ENCODE measurements at regions not wholly inside any gene's neighbourhood (a gene's known extent, or its start where the extent isn't known, plus 50 kb on each side); places are given as distances from the start of the nearest gene placed in this dataset.

GRCh38 chr5:60219921-60220320, 326.4 kb upstream of the PDE4D start:
- TF ChIP-seq ZFX (IDR thresholded peaks at IDR 0.05) (no peak), CTCF (conservative IDR thresholded peaks at IDR 0.05) (no peak)
- no peak overlapping the region for H3K27ac ChIP-seq

DNA sequence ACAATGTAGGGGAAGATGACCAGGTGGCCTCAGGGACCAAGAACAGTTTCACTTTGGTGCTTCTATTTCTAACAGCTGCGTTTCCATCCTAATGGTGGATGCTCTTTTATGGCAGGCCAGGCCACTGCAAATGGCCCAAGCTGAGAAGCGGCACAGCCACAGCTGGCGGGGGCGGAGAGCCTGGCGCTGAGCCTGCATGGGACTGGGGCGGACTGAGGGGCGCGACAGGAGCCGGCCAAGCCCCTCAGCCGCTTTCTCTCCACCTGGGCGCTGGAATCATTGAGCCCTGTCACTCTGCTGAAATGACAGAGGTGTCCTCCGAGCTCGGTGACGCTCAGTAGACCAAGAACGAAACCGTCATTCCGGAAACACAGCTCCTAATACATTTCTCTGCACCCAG, 317.3 kb upstream of the PDE4D start:
- no peak overlapping the region for H3K27ac ChIP-seq
- TF ChIP-seq CTCF (conservative IDR thresholded peaks at IDR 0.05) (no peak), ZFX (IDR thresholded peaks at IDR 0.05) (no peak)

DNA sequence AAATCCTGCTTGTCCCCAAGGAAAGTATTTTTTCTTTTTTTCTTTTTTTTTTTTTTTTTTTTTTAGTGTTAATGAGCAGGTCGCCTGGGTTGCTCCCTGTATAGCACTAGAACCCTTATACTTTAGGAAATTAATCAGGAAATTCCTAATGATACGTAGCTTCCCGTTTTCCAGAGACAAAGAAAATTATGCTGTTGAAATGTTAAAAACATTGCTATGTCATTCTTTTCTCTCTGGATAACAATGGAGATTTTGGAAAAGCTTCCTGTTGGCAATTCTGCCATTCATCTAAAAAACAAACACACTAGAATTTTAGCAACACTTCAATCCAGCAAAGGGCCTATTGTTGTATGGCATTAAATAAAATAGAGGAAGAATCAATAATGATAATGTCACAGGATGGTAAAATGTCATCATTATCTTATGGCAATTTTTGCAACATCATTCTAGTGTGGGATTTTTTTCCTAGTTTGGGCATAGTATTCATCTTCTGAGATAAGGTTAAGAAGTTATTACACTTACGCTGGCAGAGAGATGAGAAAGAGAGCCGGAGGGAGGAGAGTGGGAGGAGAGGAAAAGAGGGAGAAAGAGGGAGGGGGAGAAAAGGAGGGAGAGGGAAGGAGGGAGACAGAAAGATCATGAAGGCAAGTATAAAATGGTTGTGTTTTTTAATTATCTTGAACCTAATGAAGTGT, 315.8 kb upstream of the PDE4D start:
- no peak for TF ChIP-seq CTCF (conservative IDR thresholded peaks at IDR 0.05)
- no peak for TF ChIP-seq ZFX (IDR thresholded peaks at IDR 0.05)
- no peak overlapping the region for H3K27ac ChIP-seq

- no peak for TF ChIP-seq CTCF (conservative IDR thresholded peaks at IDR 0.05)
- no peak for TF ChIP-seq ZFX (IDR thresholded peaks at IDR 0.05)
- H3K27ac ChIP-seq = no peak overlapping the region
These were observed 315.2 kb upstream of the PDE4D start for GRCh38 chr5:60208716-60209115.

DNA sequence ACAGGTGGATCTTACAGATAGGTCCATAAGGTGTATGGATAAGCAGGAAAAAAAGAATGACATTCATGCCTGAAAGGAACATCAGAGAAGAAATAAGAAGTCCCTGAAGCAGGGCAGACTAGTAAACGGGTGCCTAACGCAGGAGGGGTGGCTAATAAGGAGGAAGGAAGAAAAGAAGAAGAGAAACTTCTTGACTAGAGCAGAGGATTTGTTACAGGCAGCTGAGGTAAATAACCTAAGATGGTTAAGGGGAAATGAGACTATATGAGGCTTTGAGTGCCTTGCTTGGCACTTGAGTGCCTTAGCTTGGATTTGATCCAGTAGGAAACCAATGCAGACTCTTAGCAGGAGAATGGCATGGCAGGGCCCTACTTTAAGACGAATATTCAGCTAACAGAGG, 313.5 kb upstream of the PDE4D start:
- peak overlapping the region; percentile 40; the same call in 1 of the 2 replicates for H3K27ac ChIP-seq
- no peak for TF ChIP-seq CTCF (conservative IDR thresholded peaks at IDR 0.05)
- no peak for TF ChIP-seq ZFX (IDR thresholded peaks at IDR 0.05)

DNA sequence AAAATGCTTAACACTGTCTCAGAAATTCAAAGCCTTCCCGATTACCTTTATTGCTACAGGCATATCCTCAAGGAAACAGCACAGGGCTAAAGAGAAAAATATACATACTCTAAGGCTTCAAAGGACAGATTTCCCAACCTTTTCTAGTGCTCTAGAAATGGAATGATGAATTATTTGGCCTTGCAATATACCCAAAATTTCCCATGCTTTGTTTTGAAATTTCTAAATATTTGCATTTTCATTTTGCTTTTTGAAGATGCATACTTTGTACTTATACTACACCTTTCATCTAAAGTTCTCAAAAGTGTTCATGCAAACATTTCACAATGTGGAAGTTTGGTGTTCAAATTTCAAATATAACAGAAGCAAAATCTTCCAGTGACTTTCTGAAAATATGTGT, 312.7 kb upstream of the PDE4D start:
- H3K27ac ChIP-seq = peak overlapping the region; percentile 63; the same call in 1 of the 2 replicates
- TF ChIP-seq CTCF (conservative IDR thresholded peaks at IDR 0.05) (no peak), ZFX (IDR thresholded peaks at IDR 0.05) (no peak)

DNA sequence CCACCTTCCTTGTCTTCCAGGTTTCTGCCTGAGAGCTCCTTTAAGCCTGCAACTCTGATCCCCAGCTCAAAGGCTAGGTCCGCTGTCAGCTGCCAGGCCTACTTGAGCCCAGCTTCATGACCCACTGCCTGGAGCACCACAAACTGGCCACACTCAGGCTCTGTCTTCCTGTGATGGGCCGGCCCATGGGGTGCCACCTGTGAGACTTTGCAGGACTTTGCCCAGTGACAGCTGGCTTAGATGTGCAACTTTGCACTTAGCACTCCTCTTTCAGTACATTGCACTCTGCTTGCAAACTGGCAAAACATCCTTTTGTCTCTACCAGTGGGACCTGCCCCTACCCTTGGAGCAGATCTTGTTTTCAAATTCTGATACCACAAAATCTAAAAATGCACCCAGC, 311.5 kb upstream of the PDE4D start:
- H3K27ac ChIP-seq = peak overlapping the region; percentile 63
- TF ChIP-seq CTCF (conservative IDR thresholded peaks at IDR 0.05) = no peak
- TF ChIP-seq ZFX (IDR thresholded peaks at IDR 0.05) = no peak

Data from C4-2B (cell line).